ENCODE measurements at regions not wholly inside any gene's neighbourhood (a gene's known extent, or its start where the extent isn't known, plus 50 kb on each side); places are given as distances from the start of the nearest gene placed in this dataset.
"Not testable (repeated sequence)": the region's sequence is repeated elsewhere in the genome, so short reads cannot be mapped to it uniquely, and the experiment has no call there.

DNA sequence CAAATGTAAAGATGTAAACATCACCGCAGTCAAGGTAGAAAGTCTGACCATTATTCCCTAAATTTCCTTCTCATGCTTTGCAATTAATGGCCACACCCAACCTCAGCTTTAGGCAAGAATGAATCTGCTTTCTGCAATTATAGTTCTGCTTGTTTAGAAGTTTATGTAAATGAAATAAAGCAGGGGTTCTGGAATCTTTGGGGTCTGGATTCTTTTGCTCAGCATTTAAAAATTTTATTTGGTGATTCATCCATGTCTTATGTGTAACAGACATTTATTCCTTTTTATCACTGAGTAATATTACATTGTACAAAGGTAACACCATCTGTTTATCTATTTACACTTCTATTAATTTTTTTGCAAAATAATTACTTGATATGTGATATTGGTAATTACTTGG is 613.6 kb downstream of the UTRN start:
- DNase-seq, result no peak

DNA sequence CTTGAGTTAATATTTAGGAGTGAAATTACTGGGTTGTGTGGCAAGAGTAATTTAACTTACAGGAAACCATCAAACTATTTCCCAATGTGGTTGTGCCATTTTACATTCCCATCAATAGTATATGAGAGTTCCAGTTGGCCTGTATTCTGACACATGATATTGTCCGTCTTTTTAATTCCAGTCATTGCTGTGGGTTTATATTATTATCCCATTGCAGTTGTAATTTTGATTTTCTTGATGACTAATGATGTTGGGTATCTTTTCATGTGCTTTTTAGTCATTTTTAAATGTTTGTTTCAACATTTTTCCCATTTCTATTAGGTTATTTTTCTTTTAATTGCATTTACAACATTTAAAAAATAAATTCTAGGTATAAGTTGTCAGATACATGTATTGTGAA is 614.0 kb downstream of the UTRN start:
- DNase-seq, result no peak

DNA sequence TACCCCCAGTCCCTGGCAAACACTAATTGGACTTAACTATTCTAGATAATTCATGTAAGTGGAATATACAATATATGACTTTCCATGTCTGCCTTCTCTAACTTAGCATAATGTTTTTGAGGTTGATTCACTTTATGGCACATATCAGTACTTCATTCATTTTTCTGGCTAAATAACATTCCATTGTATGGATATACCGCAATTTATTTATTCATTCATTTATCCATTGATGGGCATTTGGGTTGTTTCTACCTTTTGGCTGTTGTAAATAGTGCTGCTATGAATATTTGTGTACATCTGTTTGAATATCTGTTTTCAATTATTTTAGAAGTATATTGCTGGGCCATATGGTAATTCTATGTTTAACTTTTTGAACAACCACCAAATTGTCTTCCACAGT is 616.3 kb downstream of the UTRN start:
- no peak for DNase-seq

DNA sequence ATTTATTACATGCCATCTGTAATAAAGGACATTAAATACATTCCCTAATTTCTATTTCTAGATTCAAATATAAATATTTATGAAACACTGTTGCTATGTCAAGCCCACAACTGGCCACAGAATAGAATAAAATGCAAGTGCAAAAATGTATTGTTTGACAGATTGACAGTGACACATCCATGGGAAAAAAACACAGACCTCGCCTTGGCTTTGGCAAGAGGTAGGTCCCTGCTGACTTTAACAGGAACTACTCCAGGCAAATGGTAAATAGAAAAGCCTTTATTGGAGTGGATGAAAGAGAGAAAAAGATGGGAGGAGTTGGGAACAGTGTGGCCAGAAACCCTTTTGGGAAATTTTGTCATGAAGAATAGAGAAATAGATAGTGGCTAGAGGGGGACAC is 622.9 kb downstream of the UTRN start:
- DNase-seq, result no peak

DNA sequence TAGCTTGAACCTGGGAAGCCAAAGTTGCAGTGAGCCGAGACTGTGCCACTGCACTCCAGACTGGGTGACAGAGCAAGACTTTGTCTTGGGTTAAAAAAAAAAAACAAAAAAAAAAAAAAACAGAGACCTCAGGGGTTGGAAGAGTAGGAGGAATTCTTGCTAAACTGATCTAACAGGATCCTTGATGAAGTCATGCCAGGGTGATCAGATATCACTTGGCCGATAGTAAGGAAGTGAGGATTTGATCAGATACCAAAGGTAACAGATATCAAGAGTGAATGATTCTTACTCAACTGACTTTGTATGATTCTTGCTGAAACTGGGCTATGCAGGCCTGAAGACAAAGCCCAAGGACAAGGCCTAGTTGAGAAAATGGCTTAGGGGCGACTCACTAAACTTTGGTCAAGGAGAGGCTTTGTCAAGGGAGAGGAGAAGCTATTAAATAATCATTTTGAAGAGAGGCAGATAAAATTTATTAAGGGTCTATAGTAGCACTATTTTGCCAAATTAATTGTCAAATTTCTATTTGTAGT is 624.7 kb downstream of the UTRN start:
- no peak for DNase-seq

DNA sequence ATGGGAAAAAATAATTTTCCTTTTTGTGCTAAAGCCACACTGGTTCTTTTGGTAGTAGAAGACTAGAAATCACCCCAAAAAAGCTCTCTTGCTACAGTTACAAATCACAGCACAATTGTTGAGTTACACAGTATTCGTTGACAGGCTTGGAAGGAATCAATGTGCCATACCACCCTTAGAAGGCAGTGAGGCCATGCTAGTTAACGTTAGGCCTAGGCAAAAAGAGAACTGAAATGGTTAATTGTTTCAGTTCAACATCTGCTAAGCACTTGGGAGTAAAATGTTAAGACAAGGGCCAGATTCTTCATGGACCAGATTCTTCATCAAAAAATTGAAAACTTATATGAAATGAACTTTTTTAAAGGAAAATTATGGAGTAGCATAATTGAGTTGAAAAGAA is 626.2 kb downstream of the UTRN start:
- DNase-seq, result no peak

DNA sequence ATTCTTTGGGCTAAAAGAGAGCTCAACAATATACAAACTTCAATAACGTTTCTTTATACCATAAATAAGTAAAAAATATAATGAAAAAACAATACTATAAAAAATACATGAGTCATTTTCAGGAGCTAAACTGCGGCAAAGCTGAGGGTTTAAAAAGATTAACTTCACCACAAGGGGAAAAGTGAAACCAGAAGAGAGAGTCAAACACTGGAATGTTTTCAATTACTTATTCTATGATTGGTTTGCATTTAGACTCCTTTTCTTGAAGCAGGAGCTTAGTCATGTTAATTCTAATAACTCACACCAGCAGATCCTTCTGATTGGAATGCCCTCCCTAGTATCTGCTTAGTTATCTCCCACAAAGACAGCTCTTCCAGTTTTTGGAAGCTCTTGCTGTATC is 627.3 kb downstream of the UTRN start:
- DNase-seq, result no peak

DNA sequence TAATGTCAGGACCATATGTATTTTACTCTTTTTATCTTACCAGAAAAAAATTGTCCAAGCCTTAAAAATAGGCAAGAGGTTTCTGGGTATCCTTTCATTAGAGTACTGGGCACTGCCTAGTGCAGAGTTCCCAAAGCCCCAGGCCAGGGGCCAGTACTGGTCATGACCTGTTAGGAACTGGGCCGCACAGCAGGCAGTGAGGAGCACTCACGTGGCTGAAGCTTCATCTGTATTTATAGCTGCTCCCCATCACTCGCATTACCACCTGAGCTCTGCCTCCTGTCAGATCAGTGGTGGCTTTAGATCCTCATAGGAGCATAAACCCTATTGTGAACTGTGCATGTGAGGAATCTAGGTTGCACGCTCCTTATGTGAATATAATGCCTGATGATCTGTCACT is 632.9 kb downstream of the UTRN start:
- DNase-seq, result no peak

DNA sequence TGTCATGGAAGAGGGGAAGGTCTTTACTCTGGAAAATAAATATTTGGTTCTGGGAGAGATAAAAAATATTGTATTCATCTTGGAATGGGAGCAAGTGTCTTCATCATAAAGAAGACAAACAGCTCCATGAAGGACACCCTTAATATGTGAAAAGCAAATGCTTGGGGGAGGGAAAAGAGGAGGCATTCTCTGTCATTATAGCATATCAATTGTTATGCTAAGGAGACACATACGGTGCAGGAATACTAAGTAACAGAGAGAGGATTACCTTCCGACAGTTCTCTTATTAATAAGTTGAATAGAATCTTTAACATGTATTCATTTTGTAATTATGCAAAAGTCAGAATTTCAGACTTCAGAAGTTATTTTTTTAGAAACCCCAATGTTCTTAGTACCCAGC is 634.4 kb downstream of the UTRN start:
- no peak for DNase-seq

DNA sequence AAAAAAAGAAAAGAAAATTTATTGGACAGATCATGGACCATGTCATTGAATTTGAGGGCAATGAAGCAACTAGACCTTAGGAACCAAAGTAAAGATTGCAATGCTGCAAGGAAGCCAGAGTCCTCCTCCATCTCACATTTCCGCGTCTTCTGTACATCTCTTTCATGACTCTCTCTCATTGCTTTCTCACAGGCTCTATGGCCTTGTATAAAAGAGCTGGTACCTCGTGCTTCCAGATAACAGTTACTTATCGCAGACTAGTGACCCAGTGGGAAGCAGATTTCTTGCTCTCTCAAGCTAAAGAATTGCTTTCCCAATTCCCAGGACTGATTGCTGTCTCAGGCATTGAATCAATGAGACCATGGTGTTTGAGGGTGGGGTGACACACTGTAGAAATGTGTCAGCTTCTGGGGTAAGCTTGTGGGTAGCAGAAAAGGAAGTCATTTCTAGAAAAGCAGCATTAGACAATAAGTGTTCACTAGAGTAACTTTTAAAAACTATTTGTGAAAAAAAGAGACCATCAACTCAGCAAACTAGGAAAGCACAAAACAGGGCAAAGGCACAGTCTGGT is 635.3 kb downstream of the UTRN start:
- no peak for DNase-seq

DNA sequence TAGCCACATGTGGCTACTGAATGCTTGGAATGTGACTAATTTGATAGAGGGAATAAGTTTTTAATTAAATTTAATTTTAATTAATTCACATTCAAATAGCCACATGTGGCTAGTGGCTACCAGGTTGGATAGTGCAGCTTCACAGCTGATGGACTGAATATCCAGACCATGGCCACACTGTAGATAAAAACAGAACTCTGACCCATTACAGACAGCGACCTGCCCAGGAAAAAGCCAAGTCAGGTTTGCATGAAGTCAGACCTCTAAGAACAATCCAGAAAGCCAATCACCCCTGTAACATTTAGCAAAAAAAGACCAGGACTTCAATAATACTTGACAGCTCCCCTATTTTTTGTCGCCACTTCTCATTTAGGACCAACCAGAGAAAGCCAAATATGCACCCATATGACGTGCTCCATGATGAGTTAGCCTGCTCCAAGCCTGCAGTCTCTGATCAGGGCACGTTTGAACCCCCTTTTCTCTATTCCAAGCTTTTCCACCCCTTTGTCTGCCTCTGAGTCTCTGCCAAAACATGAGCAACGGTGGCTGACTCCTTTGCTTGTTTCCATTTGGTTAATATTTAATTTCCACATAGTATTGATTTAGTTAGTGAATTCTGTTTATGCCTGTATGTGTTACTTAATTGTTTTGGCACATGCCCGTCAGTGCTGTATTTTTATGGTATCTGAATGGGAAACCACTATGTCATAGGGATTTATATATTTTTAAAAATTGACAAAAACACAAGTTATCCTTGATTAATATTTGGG is 636.3 kb downstream of the UTRN start:
- DNase-seq, result no peak

DNA sequence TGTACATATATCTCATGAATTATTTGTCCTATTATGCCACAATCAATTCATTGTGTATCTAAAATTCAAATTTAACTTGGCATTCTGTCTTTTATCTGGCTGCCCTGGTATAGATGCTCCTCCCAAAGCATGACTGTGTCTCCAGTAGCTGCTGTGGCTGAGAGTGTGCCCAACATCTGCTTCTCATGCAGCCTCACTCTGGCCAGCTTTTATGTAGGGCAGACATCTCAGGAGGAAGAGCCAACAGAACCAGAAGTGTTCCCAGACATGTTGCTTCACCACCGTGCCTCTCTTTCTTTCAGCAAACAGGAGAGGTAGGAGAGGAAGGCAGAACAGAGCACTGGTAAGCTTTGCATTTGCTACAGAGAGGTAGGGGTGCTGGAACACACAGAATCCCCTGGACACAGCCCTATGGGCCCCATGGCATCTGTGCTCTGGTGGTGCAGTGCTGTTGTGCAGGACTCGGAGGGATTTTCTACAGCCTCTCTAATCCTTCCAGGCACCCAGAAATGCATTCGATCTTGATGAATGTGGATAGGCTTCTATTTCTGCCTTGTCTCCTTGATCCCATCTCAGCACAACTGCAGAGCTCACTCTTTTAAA is 637.1 kb downstream of the UTRN start:
- DNase-seq, result no peak

DNA sequence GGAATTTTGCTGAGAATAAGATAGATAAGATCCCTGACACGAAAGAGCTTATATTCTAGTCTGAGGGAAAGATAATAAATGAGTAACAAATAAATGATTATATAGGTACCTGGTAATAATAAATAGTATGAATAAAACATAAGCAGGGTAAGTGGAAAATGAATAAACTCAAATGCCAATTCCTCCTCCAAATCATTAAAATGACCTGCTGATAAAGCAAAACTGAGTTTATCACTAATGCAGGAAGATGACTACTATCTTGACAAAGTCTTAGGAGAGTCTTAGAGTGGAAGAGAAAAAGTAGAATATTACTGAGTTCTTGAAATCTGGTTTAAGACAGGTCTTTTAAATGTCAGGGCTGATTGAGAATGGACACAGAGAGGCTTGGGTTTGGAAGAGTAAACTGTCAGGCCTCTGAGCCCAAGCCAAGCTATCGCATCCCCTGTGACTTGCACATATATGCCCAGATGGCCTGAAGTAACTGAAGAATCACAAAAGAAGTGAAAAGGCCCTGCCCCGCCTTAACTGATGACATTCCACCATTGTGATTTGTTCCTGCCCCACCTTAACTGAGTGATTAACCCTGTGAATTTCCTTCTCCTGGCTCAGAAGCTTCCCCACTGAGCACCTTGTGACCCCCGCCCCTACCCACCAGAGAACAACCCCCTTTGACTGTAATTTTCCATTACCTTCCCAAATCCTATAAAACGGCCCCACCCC is 637.8 kb downstream of the UTRN start:
- DNase-seq, result not testable (repeated sequence)

DNA sequence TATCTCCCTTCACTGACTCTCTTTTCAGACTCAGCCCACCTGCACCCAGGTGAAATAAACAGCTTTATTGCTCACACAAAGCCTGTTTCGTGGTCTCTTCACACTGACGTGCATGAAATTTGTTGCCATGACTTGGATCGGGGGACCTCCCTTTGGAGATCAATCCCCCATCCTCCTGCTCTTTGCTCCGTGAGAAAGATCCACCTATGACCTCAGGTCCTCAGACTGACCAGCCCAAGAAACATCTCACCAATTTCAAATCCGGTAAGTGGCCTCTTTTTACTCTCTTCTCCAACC is 638.3 kb downstream of the UTRN start:
- DNase-seq, result not testable (repeated sequence)

DNA sequence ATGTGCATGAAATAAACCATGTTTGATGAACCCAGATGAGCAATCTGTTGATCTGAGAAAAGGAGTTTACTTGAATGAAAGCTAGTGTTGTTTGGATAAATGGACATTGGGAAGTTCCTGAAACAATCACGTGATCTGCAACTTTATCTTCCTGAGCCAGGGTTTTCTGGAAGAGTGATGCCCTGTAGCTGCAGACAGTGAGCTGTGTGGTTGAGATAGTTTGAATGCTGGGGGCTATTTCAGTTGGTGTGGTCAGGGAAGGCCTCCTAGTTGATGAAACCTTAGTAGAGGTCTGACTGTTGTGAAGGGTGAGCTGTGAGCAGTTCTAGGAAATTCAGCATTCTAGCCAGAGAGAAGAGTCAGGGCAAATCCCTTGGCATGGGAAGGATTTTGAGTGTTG is 643.7 kb downstream of the UTRN start:
- DNase-seq, result no peak

DNA sequence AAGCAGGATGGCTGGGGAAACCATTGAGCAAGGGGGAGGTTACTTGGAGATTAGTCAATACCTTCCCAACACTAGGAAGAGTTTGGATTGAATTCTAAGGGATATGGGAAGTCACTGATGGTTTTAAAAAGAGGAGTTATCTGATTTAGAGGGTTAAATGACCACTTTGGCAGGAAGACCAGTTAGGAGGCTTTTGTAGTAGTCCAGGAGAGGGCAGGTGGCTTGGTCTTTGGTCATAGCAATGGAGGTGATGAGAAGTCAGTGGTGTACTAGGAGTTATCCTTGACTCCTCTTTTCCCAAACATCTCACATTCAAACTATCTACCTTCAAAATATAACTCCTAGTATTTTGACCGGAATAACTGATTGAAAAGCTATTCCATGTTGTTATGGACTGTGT is 644.1 kb downstream of the UTRN start:
- no peak for DNase-seq

DNA sequence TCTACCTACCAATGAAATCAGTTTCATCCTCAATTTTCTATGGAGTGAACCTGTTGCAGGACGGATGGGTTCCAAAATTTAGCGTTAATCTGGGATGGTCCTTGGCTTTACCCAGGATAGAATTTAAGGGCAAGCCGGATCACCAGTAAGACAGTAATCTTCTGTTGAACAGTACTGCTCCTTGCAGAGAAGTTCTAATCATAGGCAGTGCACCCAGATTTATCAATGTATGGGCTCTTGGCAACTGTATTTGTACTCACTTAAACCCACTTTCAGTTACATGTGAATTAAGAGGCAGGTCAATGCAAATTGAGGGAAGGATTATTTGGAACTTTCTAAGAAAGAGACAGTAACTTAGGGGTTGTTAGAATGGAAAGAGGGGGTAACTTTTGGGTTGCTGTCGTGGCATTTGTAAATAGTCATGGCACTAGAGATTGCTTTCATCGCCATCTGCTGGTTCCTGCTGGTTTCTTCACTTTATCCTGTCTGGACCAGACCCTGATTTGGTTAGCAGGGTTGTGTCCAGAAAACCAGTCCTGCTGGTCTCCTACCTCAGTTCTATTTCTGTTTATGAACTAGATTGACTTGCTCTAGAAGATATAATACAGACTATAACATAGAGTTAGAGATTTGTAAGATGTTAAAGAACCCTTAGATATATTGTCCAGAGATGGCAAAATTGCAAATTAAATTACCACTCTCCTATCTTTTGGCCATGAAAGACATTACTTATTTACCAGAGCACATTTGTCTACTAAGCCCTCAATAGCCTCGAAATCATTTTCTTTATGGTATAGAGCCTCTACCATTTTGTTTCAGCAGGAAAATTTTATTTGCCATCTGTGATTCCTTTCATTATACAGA is 646.3 kb downstream of the UTRN start:
- peak; percentile 13 for DNase-seq

DNA sequence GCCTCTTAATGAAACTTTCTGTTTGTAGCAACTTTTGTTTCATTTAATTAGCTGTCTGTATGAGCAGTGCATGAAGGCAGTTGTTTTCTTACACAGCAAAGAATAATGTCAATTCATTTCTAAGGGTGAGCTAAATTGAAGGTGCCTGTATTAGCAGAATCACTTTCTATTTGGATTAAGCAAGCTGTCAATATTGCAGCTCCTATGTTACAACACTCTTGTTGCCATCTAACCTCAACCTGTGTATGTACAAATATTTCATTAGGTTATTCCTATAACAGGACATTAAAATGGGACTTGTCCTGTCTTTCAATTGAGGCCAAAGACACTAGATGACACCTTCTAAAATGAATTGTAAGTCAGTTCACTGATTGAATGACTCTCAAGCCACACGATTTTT is 647.5 kb downstream of the UTRN start:
- no peak for DNase-seq

DNA sequence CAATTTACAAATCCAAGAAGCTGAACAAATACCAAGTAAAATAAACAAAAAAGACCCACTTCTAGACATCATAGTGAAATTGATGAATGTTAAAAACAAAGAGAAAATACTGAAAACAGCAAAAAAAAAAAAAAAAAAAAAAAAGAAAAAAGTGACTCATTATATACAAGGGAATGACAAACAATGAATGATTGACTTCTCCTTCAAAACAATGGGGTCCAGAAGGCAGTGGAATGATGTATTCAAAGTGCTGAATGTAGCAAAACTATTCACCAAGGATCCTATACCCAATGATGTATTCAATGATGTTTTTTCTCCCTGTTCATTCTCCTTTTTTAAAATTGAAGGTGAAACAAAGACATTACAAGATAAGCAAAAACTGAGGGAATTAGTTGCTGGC is 650.0 kb downstream of the UTRN start:
- no peak for DNase-seq

DNA sequence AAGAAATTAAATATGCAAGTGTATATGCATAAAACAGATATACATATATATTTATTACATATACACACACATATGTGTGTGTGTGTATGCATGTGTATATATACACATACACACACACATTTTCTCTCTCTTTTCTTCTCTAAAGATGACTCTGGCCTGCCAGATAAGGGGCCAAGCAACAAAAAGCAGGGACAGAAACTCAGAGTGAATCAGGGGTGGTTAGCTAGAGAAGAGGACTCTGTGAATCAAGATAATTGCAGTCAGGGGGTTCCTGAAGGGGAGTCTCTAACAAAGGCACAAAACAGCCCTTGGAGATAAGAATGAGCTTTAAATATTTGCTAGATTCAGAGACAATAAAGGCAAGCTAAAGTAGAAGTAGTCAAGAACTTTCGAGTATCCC is 650.5 kb downstream of the UTRN start:
- DNase-seq, result no peak

DNA sequence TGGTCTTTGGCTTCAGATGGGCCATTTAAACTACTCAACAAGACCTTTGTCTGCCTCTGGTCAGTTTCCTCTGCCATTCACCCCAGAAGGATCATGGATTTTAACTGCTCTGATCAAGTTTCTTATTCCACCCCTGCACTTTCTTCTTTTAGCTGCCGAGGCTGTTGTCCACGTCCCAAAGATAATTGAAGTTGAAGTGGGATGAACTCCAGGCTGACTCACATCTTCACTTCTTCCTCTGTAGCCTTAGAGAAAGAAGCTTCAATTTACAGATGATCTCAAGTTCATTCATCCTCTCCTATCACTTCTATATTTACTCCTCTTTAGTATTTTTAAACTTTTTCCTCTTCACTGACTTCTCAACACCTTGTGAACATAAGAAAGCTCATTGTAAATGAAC is 651.6 kb downstream of the UTRN start:
- DNase-seq, result no peak

DNA sequence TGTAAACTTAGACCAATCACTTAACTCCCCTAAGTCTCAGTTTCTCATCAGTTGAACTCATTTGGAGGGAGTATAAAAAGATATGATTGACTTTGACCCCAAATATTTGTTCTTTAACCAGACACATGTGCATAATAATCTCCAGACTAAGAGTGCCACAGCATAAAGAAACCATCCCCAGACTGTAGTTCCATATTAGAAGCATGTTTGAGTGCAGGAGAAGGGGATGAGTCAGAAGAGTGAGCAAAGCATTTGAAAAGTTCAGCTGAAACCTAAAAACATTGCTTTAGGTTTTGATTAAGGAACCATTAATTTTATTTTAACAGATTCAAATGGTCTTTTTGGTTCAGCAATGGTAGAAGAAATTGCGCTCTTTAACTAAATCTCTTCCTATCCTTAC is 654.8 kb downstream of the UTRN start:
- DNase-seq, result no peak

DNA sequence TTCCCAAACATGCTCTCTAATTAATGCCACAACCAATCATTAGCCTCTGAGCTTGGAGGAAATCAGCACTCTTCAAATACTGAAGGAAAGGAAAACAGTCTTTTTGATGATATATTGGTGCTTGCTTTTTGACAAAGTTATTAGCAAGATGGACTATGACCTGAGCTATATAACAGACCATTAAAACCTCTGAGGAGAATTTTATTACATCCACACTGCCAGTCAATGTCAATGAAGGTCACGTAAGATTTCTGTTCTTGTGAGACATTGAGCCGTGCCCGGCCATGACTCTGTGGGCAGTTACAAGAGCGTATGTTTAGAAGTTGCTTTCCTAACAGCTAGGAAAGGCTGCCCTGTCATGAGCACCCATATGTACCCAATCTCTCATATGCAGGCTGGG is 659.0 kb downstream of the UTRN start:
- DNase-seq, result no peak

Measured in activated CD4-positive, alpha-beta T cell treated with anti-CD3 and anti-CD28 coated beads, Interleukin-2, amount 50 U/mL, for 1 hour (primary cell).